WTC11 (cell line): ENCODE measurements at regions not wholly inside any gene's neighbourhood (a gene's known extent, or its start where the extent isn't known, plus 50 kb on each side); places are given as distances from the start of the nearest gene placed in this dataset.
A peak's percentile ranks its signal among the peaks of the same experiment; 100 is the strongest.

Experiments
- ATAC-seq: fragments of 200-7000 bp; cut with Tn5 transposase; 2 replicates; pipeline ENCODE4 v1.10.0; 2021; ENCODE audit warnings: mild to moderate bottlenecking, moderate library complexity
- CTCF ChIA-PET: fragments of 300-600 bp; sonication (Branson Sonifier 250); formaldehyde crosslinking; loops from one replicate; lab custom pipeline; 2021; ENCODE audit warnings: antibody characterized with exemption; lab: Charles Lee
- POLR2A ChIA-PET: fragments of 350-600 bp; sonication (Branson Sonifier 250); formaldehyde crosslinking; loops from one replicate; lab custom pipeline; 2021; ENCODE audit warnings: antibody characterized with exemption; lab: Charles Lee
- DNase-seq: peaks from one replicate; pipeline ENCODE4 v3.0.0; 2021; ENCODE audit warnings: low spot score
- H3K27ac Mint-ChIP-seq: 2 replicates; pipeline ENCODE4 v1.8.0; 2021; ENCODE audit warnings: mixed read lengths
- H3K27me3 Mint-ChIP-seq: 2 replicates; pipeline ENCODE4 v1.8.0; 2021; ENCODE audit warnings: low read depth, mild to moderate bottlenecking, moderate library complexity, mixed read lengths
- H3K36me3 Mint-ChIP-seq: 2 replicates; pipeline ENCODE4 v1.8.0; 2021; ENCODE audit warnings: mixed read lengths
- H3K4me1 Mint-ChIP-seq: 2 replicates; pipeline ENCODE4 v1.8.0; 2022; ENCODE audit warnings: mixed read lengths
- H3K4me3 Mint-ChIP-seq: 2 replicates; pipeline ENCODE4 v1.8.0; 2021; ENCODE audit warnings: mild to moderate bottlenecking, moderate library complexity, mixed read lengths
- H3K9me3 Mint-ChIP-seq: 2 replicates; pipeline ENCODE4 v1.8.0; 2021; ENCODE audit warnings: mixed read lengths
- CREB1 ChIP-seq: sonication (generic); formaldehyde crosslinking; IDR thresholded peaks from 2 replicates; pipeline ENCODE4 v1.8.0; 2023; ENCODE audit warnings: mild to moderate bottlenecking, missing genetic modification reagents
- JAZF1 ChIP-seq: fragments of 250-450 bp; sonication (Bioruptor Pico); IDR thresholded peaks from 2 replicates; pipeline ENCODE4 v1.9.0; 2021; ENCODE audit warnings: moderate library complexity, mild to moderate bottlenecking, inconsistent platforms
- NR3C1 ChIP-seq: sonication (generic); formaldehyde crosslinking; conservative IDR thresholded peaks from 2 replicates; pipeline ENCODE4 v1.8.1; 2023; ENCODE audit warnings: low read depth, mild to moderate bottlenecking, missing genetic modification reagents
- TCF7 ChIP-seq: sonication (generic); formaldehyde crosslinking; IDR thresholded peaks from 2 replicates; pipeline ENCODE4 v1.8.0; 2022; ENCODE audit warnings: mild to moderate bottlenecking, low read depth, missing genetic modification reagents, moderate library complexity
- TP53 ChIP-seq: sonication (generic); formaldehyde crosslinking; IDR thresholded peaks from 2 replicates; pipeline ENCODE4 v1.8.1; 2023; ENCODE audit warnings: mild to moderate bottlenecking, missing genetic modification reagents
- ZBTB21 ChIP-seq: sonication (generic); formaldehyde crosslinking; IDR thresholded peaks from 2 replicates; pipeline ENCODE4 v1.8.1; 2023; ENCODE audit warnings: mild to moderate bottlenecking, missing genetic modification reagents, borderline replicate concordance
- ZNF396 ChIP-seq: fragments of 250-450 bp; sonication (Bioruptor Pico); IDR thresholded peaks from 2 replicates; pipeline ENCODE4 v1.8.0; 2021; ENCODE audit warnings: mild to moderate bottlenecking, moderate library complexity, borderline replicate concordance
- ZNF671 ChIP-seq: fragments of 250-450 bp; sonication (Bioruptor Pico); IDR thresholded peaks from 2 replicates; pipeline ENCODE4 v1.8.0; 2021; ENCODE audit warnings: mild to moderate bottlenecking
- TF ChIP-seq, protein P1 (sequence below): sonication (generic); formaldehyde crosslinking; conservative IDR thresholded peaks from 2 replicates; pipeline ENCODE4 v1.8.1; 2023; ENCODE audit warnings: mild to moderate bottlenecking, low read depth, missing genetic modification reagents, moderate library complexity
- TF ChIP-seq, protein P2 (sequence below): fragments of 250-450 bp; sonication (Bioruptor Pico); IDR thresholded peaks from 2 replicates; pipeline ENCODE4 v1.9.0; 2021; ENCODE audit warnings: mild to moderate bottlenecking
- TF ChIP-seq, protein P3 (sequence below): fragments of 250-450 bp; sonication (Bioruptor Pico); IDR thresholded peaks from 2 replicates; pipeline ENCODE4 v1.9.0; 2021; ENCODE audit warnings: moderate library complexity, mild to moderate bottlenecking, inconsistent platforms, borderline replicate concordance
- TF ChIP-seq, protein P4 (sequence below): sonication (generic); formaldehyde crosslinking; IDR thresholded peaks from 2 replicates; pipeline ENCODE4 v1.8.1; 2022; ENCODE audit warnings: mild to moderate bottlenecking, missing genetic modification reagents, moderate library complexity, borderline replicate concordance
- TF ChIP-seq, protein P5 (sequence below): sonication (generic); formaldehyde crosslinking; IDR thresholded peaks from 2 replicates; pipeline ENCODE4 v1.8.0; 2023; ENCODE audit warnings: missing genetic modification reagents, mild to moderate bottlenecking, borderline replicate concordance

DNA sequence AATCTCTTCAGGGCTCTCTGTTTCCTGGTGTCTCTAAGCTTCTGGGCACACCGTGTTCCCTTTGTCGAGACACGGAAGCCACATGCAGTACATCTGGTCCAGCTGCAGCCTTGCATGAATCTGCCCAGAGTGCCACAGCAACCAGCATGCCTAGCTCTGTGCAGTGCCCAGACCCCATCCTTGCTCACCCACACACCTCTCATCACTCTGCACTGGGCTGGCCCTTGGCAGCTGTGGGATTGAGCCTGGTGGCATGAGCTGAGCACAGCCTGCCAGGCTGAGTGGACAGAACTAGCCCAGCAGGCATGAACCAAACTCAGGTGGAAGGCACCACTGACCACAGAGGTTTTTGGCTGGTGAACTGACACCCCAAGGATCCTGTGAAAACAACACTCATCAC, 279.9 kb downstream of the ATXN7L3B start:
- no peak overlapping the region for H3K27ac Mint-ChIP-seq
- peaks cover 60% of the 10 kb centered on the region for H3K27me3 Mint-ChIP-seq
- H3K4me1 Mint-ChIP-seq, result peaks cover 3% of the 10 kb centered on the region; the same call in 1 of the 2 replicates
- ChIA-PET CTCF (no interaction called here), POLR2A (no interaction called here)
- peaks cover 15% of the 10 kb centered on the region for H3K36me3 Mint-ChIP-seq
- ATAC-seq, result no peak
- H3K4me3 Mint-ChIP-seq, result no peak overlapping the region
- peaks cover 26% of the 10 kb centered on the region for H3K9me3 Mint-ChIP-seq
- TF ChIP-seq, protein P1, sequence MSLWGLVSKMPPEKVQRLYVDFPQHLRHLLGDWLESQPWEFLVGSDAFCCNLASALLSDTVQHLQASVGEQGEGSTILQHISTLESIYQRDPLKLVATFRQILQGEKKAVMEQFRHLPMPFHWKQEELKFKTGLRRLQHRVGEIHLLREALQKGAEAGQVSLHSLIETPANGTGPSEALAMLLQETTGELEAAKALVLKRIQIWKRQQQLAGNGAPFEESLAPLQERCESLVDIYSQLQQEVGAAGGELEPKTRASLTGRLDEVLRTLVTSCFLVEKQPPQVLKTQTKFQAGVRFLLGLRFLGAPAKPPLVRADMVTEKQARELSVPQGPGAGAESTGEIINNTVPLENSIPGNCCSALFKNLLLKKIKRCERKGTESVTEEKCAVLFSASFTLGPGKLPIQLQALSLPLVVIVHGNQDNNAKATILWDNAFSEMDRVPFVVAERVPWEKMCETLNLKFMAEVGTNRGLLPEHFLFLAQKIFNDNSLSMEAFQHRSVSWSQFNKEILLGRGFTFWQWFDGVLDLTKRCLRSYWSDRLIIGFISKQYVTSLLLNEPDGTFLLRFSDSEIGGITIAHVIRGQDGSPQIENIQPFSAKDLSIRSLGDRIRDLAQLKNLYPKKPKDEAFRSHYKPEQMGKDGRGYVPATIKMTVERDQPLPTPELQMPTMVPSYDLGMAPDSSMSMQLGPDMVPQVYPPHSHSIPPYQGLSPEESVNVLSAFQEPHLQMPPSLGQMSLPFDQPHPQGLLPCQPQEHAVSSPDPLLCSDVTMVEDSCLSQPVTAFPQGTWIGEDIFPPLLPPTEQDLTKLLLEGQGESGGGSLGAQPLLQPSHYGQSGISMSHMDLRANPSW (CRISPR knock-in tag), result no peak
- TF ChIP-seq ZNF396 (CRISPR knock-in tag) (no peak), CREB1 (CRISPR knock-in tag) (no peak), TCF7 (CRISPR knock-in tag) (no peak)
- TF ChIP-seq, protein P2, sequence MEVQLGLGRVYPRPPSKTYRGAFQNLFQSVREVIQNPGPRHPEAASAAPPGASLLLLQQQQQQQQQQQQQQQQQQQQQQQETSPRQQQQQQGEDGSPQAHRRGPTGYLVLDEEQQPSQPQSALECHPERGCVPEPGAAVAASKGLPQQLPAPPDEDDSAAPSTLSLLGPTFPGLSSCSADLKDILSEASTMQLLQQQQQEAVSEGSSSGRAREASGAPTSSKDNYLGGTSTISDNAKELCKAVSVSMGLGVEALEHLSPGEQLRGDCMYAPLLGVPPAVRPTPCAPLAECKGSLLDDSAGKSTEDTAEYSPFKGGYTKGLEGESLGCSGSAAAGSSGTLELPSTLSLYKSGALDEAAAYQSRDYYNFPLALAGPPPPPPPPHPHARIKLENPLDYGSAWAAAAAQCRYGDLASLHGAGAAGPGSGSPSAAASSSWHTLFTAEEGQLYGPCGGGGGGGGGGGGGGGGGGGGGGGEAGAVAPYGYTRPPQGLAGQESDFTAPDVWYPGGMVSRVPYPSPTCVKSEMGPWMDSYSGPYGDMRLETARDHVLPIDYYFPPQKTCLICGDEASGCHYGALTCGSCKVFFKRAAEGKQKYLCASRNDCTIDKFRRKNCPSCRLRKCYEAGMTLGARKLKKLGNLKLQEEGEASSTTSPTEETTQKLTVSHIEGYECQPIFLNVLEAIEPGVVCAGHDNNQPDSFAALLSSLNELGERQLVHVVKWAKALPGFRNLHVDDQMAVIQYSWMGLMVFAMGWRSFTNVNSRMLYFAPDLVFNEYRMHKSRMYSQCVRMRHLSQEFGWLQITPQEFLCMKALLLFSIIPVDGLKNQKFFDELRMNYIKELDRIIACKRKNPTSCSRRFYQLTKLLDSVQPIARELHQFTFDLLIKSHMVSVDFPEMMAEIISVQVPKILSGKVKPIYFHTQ (CRISPR knock-in tag), result no peak
- TF ChIP-seq, protein P3, sequence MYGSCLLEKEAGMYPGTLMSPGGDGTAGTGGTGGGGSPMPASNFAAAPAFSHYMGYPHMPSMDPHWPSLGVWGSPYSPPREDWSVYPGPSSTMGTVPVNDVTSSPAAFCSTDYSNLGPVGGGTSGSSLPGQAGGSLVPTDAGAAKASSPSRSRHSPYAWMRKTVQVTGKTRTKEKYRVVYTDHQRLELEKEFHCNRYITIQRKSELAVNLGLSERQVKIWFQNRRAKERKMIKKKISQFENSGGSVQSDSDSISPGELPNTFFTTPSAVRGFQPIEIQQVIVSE (CRISPR knock-in tag), result no peak
- TF ChIP-seq, all 79 proteins: peak for 0
- DNase-seq, result no peak

DNA sequence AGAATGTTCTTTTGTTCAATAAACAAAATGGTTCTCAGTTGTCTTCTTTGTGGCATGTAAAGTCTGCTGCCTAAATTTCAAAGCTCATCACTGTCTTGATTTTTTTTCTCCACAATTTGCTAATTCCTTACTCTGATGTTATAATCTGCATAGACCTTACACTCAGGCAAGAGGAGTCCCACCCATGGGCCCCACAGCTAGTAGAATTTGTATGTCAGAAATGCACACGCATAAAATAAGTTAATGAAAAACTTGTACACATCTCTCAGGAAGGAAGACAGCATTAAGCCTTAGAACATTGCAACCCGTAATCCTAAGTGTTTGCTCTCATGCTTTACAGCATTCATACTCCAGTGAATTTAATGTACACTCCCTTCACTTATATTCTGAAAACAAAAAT, 280.8 kb downstream of the ATXN7L3B start:
- TF ChIP-seq NR3C1 (CRISPR knock-in tag), result no peak
- ChIA-PET CTCF (no interaction called here), POLR2A (no interaction called here)
- Mint-ChIP-seq H3K36me3 (peaks cover 15% of the 10 kb centered on the region), H3K4me3 (no peak overlapping the region), H3K27me3 (peaks cover 69% of the 10 kb centered on the region), H3K4me1 (peaks cover 4% of the 10 kb centered on the region; the same call in 1 of the 2 replicates), H3K27ac (no peak overlapping the region), H3K9me3 (peaks cover 26% of the 10 kb centered on the region)
- DNase-seq (no peak), ATAC-seq (no peak)

DNA sequence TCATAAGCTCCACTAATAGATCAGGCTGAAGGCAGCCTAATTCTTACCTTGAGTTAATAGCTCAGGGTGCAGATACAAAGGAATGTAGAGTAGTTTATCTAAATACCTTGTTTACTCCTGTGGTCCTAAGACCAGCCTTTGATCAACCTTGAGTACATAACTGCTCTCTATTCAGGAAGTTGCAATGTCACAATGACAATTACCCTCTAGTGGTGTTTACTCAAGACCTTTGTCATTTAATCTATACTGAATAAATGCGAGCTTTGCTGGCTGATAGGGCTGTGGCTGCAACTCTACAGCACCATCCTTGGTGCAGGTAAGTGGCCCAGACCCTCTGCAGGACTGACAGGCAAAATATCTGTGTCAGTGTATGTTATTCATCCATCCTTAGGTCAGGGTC, 282.7 kb downstream of the ATXN7L3B start:
- H3K4me3 Mint-ChIP-seq, result no peak overlapping the region
- peak; percentile 55 for ATAC-seq
- ChIA-PET POLR2A (no interaction called here), CTCF (interaction anchor here (0.9 kb wide), 1 partner anchor 86 kb away, joined by 3 read pairs; no protein-coding TSS in a partner anchor)
- H3K36me3 Mint-ChIP-seq, result peaks cover 8% of the 10 kb centered on the region
- H3K27ac Mint-ChIP-seq, result no peak overlapping the region
- DNase-seq, result no peak
- peaks cover 75% of the 10 kb centered on the region for H3K27me3 Mint-ChIP-seq
- H3K9me3 Mint-ChIP-seq, result peaks cover 14% of the 10 kb centered on the region
- peaks cover 10% of the 10 kb centered on the region; the same call in 1 of the 2 replicates for H3K4me1 Mint-ChIP-seq
- TF ChIP-seq, protein P1 (CRISPR knock-in tag), result no peak
- TF ChIP-seq TP53 (CRISPR knock-in tag), result no peak
- TF ChIP-seq, protein P4, sequence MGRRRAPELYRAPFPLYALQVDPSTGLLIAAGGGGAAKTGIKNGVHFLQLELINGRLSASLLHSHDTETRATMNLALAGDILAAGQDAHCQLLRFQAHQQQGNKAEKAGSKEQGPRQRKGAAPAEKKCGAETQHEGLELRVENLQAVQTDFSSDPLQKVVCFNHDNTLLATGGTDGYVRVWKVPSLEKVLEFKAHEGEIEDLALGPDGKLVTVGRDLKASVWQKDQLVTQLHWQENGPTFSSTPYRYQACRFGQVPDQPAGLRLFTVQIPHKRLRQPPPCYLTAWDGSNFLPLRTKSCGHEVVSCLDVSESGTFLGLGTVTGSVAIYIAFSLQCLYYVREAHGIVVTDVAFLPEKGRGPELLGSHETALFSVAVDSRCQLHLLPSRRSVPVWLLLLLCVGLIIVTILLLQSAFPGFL (CRISPR knock-in tag), result no peak
- TF ChIP-seq ZBTB21 (CRISPR knock-in tag), result no peak
- no peak for TF ChIP-seq JAZF1
- TF ChIP-seq TCF7 (CRISPR knock-in tag), result no peak
- TF ChIP-seq, protein P5, sequence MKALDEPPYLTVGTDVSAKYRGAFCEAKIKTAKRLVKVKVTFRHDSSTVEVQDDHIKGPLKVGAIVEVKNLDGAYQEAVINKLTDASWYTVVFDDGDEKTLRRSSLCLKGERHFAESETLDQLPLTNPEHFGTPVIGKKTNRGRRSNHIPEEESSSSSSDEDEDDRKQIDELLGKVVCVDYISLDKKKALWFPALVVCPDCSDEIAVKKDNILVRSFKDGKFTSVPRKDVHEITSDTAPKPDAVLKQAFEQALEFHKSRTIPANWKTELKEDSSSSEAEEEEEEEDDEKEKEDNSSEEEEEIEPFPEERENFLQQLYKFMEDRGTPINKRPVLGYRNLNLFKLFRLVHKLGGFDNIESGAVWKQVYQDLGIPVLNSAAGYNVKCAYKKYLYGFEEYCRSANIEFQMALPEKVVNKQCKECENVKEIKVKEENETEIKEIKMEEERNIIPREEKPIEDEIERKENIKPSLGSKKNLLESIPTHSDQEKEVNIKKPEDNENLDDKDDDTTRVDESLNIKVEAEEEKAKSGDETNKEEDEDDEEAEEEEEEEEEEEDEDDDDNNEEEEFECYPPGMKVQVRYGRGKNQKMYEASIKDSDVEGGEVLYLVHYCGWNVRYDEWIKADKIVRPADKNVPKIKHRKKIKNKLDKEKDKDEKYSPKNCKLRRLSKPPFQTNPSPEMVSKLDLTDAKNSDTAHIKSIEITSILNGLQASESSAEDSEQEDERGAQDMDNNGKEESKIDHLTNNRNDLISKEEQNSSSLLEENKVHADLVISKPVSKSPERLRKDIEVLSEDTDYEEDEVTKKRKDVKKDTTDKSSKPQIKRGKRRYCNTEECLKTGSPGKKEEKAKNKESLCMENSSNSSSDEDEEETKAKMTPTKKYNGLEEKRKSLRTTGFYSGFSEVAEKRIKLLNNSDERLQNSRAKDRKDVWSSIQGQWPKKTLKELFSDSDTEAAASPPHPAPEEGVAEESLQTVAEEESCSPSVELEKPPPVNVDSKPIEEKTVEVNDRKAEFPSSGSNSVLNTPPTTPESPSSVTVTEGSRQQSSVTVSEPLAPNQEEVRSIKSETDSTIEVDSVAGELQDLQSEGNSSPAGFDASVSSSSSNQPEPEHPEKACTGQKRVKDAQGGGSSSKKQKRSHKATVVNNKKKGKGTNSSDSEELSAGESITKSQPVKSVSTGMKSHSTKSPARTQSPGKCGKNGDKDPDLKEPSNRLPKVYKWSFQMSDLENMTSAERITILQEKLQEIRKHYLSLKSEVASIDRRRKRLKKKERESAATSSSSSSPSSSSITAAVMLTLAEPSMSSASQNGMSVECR (CRISPR knock-in tag), result no peak
- TF ChIP-seq ZNF671 (CRISPR knock-in tag), result no peak
